ENCODE measurements at regions not wholly inside any gene's neighbourhood (a gene's known extent, or its start where the extent isn't known, plus 50 kb on each side); places are given as distances from the start of the nearest gene placed in this dataset.
"Not testable (repeated sequence)": the region's sequence is repeated elsewhere in the genome, so short reads cannot be mapped to it uniquely, and the experiment has no call there.

DNA sequence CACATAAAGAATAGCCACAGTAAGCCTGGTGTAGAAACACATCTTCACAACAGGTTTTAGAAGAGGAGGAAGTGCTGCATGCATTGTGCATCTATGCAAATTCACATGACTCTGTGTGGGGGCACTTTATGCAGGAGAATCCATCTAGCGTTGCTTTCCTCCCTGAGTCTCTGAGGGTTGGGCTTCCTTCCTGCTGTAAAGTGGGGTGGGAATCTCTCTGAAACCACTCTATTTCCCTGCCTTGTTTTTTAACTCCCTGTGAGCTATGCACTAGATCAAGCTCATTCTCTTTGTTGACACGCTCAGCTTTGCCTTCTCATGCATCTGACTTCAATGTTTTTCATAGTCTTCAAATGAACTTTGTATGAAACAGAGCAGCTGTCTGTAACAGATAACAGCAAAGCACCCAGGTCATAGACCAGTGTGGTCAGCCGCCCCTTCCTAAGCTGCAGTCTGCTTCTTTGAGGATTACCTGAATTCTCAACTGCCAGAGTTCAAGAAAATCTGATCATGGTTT lies 102.7 kb upstream of the DPH5 start:
- in situ Hi-C loops (cut with HindIII; ENCODE audit: low sequenced_read_pairs) = no loop called here

DNA sequence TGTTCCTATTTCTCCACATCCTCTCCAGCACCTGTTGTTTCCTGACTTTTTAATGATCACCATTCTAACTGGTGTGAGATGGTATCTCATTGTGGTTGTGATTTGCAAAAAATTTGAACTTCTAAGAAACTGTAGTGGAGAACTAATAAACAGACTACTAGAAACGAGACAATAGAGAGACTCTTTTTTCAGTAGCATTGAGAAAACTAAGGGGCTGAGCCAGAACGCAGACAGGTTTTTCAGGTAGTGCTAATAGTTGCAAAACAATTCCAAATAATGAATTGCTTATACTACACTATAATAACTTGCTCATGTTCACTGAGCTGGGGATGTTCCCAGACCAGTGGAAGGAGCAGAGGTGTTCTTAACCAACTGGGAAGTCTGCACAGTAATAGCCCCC lies 98.8 kb upstream of the DPH5 start:
- in situ Hi-C loops (cut with HindIII; ENCODE audit: low sequenced_read_pairs) = no loop called here

DNA sequence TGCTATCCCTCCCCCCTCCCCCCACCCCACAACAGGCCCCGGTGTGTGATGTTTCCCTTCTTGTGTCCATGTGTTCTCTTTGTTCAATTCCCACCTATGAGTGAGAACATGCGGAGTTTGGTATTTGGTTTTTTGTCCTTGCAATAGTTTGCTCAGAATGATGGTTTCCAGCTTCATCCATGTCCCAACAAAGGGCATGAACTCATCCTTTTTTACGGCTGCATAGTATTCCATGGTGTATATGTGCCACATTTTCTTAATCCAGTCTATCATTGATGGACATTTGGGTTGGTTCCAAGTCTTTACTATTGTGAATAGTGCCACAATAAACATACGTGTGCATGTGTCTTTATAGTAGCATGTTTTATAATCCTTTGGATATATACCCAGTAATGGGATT lies 98.3 kb upstream of the DPH5 start:
- in situ Hi-C loops (cut with HindIII; ENCODE audit: low sequenced_read_pairs) = not testable (repeated sequence)

DNA sequence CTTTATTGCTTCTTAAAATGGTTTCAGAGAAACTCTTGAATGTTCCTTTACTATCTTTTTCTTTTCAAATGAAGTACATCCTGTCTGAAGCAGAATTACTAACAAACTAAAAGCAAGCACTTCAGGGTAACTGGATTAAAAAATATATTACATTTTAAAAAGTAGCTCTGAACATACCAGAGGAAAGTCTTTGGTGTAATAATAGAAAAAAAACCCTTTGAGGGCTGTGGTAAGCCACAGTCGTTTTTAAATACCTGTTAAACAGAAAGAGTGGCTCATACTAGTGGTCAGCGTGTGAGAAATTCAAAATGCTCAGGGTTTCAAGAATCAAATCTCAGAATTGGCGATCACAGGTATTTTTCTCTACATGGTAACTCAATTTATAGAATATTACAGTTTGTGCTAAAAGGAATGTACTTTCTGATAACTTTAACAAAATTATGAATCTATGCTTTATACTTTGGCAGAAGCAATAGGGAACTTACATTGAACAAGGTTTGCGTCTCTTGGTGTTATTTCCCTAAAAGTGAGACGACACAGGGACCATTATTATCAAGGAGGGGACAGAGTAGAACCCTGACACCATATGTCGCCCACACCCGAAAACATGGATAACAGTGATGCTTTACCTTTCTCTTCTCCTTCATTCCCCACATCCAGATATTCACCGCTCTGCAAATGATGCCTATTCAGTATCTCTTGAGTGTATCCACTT lies 97.0 kb upstream of the DPH5 start:
- in situ Hi-C loops (cut with HindIII; ENCODE audit: low sequenced_read_pairs) = no loop called here

DNA sequence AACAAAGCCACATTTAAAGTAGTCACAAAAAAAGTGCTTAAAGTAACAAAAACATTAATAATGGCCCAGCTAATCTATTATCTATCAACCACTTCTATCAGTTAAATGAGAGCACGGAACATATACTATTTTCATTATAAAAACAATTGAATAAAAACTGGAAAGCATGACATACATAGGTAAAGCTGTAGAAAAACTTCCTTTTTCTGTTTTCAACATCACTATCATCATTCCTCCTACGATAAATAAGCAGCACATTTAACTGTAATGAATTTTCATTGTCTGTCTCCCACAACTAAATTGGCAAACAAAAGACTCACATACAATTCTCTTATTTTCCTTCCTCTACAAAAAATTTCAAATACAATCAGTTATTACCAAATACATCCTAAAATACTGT lies 96.4 kb upstream of the DPH5 start:
- in situ Hi-C loops (cut with HindIII; ENCODE audit: low sequenced_read_pairs) = no loop called here

DNA sequence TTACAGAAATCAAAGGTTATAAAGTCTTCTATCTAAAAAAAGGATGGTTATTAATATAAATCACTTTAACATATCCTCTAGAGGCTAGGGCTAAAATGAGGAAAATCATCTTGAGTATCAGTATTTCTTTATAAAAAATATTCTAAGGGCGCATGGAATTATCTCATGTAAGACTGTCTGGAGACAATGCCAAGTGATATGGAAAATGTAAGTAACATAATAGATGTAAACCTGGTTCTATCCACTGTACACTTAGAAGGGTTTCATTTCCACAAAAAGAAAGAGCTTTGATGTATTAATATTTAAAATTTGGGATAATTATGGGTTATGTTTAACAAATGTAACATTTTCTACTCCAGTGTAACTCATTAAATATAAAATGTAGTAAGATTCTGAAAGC lies 95.9 kb upstream of the DPH5 start:
- in situ Hi-C loops (cut with HindIII; ENCODE audit: low sequenced_read_pairs) = no loop called here

DNA sequence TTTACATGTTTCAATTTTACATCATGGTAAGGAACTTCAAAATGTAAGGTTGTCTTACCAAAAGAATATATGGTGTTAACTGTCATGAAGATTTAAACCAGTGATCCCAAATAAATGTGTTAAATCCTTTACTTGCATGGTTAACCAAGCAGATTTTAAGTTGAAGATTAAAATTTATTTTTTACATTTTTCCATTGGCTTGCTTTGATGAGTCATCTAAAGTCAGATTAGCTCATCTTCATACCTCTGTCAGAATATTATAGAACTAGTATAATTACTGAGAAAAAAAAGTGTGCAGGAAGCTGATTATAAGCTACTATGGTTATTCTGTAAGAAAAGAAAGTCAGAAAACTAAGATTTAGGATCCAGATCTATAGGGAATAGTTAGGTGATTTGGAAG lies 95.3 kb upstream of the DPH5 start:
- in situ Hi-C loops (cut with HindIII; ENCODE audit: low sequenced_read_pairs) = no loop called here

DNA sequence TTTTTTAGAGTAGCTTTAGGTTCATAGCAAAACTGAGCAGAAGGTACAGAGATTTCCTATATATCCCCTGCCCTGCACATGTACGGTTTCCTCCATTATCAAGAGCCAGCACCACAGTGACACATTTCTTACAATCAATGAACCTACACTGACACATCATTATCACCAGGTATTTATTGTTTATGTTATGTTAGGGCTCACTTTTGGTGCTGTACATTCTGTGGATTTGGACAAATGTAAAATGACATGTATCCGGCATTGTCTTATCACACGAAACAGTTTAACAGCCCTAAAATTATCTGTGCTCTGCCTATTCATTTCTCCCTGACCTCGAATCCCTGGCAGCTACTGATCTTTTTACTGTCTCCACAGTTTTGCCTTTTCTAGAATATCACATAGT lies 93.7 kb upstream of the DPH5 start:
- in situ Hi-C loops (cut with HindIII; ENCODE audit: low sequenced_read_pairs) = no loop called here

DNA sequence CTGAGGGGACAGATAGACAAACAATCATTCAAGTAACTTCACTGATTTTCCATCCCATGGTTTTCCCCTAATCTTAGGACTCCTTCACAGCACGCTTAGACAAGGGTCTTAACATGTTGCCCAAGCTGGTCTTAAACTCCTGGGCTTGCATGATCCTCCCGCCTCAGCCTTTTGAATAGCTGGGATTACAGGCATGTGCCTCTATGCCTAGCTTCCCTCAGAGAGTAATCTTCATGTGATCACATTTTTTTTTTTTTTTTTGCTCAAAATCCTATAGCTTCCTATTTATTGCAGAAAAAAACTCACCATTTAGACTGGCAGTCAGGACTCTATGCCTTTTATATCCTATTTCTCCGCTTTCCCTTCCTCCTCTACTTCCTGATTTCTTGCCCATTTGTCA lies 90.4 kb upstream of the DPH5 start:
- in situ Hi-C loops (cut with HindIII; ENCODE audit: low sequenced_read_pairs) = no loop called here

DNA sequence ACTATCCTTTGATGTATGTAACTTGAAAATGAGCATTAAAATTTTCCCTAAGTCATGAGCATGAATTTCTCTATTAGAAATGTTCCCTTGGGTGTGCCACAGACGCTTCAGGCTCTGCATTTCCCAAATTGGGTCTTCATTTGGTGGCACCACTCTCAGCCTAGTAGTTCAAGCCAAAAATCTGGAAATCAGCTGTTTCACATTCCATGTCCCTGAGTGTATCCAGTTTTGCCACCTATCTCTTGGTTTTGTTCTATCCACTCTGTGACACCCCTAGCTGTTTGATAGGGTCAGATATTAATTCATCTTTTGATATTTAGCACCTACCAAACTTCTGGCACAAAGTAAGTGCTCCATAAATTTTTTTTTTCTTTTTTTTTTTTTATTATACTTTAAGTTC lies 89.5 kb upstream of the DPH5 start:
- in situ Hi-C loops (cut with HindIII; ENCODE audit: low sequenced_read_pairs) = no loop called here

DNA sequence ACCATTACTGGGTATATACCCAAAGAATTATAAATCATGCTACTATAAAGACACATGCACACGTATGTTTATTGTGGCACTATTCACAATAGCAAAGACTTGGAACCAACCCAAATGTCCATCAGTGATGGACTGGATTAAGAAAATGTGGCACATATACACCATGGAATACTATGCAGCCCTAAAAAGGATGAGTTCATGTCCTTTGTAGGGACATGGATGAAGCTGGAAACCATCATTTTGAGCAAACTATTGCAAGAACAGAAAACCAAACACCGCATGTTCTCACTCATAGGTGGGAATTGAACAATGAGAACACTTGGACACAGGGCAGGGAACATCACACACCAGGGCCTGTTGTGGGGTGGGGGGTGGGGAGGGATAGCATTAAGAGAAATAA lies 88.5 kb upstream of the DPH5 start:
- in situ Hi-C loops (cut with HindIII; ENCODE audit: low sequenced_read_pairs) = not testable (repeated sequence)

DNA sequence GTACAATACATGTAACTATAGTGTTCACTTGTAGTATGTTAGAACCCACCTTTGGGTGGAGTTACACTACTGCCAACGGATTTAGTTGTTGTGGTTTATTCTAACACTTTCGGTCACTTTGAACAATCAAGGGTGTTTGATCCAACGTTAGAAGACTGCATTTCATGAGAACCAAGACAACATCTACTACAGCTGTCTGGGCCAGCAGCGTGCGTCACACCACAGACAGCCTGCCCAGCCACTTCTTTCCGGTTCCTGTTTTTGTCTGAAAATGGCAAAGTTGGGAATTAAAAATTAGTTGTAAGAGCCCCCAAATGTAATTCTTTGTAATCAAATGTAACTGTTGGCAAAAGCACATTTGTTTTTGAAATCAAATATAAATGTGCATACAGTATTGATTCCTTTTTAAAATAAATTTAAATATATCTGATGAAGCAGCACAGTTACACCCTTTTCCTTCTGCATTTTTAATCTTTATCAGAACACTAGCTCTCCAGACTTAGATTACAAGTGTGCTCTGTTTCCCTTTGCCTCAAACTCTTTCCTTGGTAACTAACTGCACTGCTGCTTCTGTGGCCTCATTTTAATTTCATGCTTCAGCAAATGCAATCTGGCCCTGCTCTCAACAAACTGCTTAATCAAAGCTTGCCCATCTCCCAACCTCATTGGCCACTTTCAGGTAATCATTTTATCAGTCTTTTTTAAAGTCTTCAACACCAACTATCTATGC lies 86.6 kb upstream of the DPH5 start:
- in situ Hi-C loops (cut with HindIII; ENCODE audit: low sequenced_read_pairs) = no loop called here

DNA sequence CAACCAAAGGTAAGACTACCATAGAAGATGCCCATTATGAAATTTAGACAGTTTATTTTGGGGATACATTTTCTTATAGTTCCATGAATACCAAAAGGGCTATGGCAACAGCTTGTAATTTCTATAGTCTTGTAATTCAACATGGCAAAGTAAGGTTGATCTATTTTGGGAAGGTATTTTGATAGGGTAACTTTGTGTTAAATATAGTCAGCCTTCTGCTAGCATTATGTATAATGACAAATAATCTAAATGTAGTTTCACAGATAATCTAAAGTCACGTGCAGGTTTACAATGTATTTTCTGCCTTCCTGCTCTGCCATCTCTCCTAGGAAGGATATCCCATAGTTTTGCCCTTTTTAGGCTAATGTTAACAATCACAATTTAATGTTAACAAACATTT lies 85.9 kb upstream of the DPH5 start:
- in situ Hi-C loops (cut with HindIII; ENCODE audit: low sequenced_read_pairs) = no loop called here

DNA sequence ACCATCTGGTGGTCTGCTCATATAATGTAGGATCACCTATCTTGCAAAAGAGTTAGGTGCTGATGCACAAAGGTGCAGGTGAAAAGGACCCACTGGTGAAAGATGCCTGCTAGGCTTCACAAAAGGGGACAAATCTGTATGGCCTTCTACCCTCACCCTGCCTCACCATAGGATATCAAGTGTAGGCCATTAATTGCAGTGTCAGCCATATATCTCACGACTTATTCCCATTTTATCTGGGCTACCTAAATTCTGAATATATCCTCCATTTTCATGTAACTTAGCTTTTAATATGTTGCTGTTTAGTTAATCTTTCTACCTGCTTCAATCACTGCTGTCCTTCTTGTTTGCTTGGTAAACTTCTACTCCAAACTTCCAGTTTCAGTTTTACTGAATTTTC lies 84.2 kb upstream of the DPH5 start:
- in situ Hi-C loops (cut with HindIII; ENCODE audit: low sequenced_read_pairs) = no loop called here

DNA sequence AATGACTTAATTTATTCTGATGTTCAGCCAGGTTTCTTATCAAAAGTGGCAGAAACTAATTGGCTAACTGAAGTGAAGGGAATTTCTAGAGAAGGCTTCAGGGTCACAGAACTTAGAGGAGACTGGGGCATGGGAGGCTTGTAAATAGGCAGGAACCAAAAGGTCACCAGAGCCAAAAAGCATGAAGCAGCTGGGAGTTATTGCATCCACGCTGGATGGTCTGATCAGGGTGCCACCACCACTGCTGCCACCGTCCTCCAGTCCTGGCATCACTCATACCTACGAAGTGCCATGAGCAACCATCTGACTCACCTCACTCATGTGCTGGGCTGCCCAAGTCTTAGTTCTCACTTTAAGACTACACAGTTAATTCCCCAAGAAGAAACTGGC lies 82.5 kb upstream of the DPH5 start:
- in situ Hi-C loops (cut with HindIII; ENCODE audit: low sequenced_read_pairs) = no loop called here

DNA sequence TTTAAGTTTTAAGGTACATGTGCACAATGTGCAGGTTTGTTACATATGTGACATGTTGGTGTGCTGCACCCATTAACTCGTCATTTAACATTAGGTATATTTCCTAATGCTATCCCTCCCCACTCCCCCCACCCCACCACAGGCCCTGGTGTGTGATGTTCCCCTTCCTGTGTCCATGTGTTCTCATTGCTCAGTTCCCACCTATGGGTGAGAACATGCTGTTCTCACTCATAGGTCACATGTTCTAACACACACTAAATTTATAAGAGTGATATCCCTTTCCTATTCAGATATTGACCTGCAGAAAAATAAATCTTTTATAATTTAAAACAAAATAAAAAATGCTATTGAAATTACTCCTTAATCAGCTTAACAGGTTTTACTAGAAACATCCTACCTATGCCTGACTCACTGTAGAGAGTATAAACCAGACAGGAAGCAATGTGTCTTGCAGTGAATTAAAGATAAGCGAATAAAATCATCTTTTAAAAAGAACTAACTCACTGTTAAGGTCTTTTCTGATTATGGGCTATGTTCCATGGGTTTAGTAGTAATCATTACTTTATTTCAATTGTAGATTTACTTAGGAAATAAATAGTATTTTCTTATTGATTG lies 82.0 kb upstream of the DPH5 start:
- in situ Hi-C loops (cut with HindIII; ENCODE audit: low sequenced_read_pairs) = no loop called here

DNA sequence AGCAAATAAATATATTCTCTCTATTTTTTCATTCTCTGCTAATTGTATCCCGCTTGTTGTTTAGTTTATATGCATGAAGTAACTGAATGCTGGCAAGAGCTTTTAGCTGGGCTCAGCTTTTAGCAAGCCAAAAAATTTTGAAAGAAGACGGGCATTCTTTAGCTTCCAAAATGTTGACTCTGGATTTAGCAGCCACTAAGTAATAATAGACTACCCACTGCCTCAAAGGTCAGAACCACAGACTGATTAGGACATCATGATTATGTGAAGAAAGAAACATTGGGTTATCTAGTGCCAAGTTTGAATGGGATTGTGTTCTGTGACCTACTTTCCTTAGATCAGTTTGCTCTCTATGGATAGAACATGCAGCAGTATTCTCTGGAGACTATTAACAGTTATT lies 80.3 kb upstream of the DPH5 start:
- in situ Hi-C loops (cut with HindIII; ENCODE audit: low sequenced_read_pairs) = no loop called here

DNA sequence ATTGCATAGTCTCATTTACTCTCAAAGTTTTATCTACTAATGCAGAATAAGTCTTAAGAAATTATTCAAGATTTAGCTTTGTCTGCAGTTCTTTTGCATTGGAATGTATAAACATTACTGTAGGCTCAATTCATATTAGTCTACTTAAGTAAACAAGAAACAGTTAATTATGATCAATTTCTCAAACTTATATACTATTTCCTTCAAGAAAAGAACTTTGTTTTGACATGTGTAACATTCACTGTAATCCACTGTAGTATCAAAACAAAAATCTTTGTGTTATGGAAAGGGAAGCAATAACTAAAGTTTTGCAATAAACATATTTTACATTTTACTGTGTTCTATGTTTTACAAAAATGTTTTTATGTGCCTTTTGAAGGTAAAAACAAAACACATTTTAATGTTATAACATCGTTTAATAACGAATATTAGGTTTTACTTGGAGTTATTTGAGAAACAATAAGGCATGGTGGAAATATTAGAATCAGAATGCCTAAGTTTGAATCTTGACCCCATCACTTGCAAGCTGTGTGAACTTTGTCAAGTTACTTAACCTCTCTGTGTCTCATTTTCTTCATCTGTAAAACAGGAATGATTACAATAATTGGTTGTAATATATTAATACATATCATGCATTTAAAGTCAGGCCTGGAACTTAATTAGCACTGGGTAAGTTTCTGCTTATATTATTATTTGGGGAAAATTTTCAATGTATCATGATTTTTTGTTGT lies 77.0 kb upstream of the DPH5 start:
- in situ Hi-C loops (cut with HindIII; ENCODE audit: low sequenced_read_pairs) = no loop called here

DNA sequence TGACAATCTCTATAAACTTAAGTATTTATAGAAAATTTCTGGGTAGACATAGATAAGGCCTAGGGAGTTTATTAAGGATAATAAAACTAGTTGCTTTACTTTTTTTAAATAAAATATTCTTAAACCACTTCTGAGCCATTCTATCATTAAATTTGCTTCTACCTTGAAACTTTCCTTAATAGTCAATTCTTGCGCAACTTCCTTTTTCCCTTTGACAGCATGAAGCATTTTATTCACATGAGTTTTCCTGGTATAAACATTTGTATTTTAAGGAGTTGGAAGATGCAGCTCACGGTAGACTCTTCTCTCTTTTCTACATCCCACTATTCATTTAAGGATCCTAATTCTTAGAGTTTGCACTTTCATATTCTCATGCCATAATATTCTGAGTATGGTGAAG lies 75.8 kb upstream of the DPH5 start:
- in situ Hi-C loops (cut with HindIII; ENCODE audit: low sequenced_read_pairs) = no loop called here

DNA sequence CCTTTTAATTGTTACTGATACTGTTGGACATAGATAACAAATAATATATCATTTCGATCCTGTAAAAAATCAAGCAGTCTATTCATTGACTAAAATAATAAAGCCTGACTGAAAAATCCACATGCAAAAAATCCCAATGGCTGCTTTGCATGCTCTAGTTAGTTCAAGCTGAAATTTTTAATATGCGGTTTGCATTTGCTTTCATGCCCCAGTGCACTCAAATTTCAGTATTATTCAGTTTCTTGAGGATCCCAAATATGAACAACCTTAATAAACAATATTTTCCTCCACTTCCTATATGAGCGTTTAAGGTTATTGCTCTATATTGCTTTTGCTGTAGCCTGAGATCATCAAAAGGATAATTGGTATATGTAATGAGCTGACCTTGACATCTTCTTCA lies 75.1 kb upstream of the DPH5 start:
- in situ Hi-C loops (cut with HindIII; ENCODE audit: low sequenced_read_pairs) = no loop called here

DNA sequence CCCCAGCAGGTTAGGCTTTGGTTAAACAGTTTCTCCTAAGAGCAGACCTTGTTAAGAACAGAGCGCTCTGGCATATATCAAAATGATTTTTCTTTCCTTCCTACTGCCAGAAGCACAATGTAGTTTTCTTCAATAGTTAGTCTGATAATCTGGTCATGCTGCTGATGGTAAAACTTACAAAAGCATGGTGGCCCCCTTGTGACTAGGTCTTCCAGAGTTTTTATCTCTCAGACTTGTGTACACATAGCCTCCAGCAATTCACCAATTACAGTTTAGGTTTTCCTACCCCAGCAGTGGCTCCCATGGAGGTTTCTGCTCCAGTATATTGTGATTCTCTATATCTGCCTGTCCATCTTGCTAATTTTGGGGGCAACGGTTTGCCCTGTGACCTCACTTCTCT lies 73.3 kb upstream of the DPH5 start:
- in situ Hi-C loops (cut with HindIII; ENCODE audit: low sequenced_read_pairs) = loop anchor here (5.0 kb wide), 1 partner anchor 33 kb away; no protein-coding TSS in a partner anchor

Measured in endothelial cell of hepatic sinusoid (primary cell).